K562 (cell line): ENCODE measurements at regions not wholly inside any gene's neighbourhood (a gene's known extent, or its start where the extent isn't known, plus 50 kb on each side); places are given as distances from the start of the nearest gene placed in this dataset.

Experiments
- ATAC-seq: fragments of 200-7000 bp; cut with Tn5 transposase; 3 replicates; pipeline ENCODE4 v1.9.1; 2020; ENCODE audit warnings: moderate library complexity
- BruUV-seq: library from RNA; stranded (reverse); fragments of 400-500 nt; replicated peaks from 2 replicates; lab custom pipeline; 2021; lab: Mats Ljungman, UMichigan
- CTCF ChIA-PET: fragments of 300-600 bp; formaldehyde crosslinking; extraction: SDS; loops from one replicate; lab custom pipeline; 2021; ENCODE audit warnings: low intra/inter-chr PET ratio; lab: Yijun Ruan, JAX
- POLR2A ChIA-PET: fragments of 300-600, 350-650 bp; sonication (Branson Sonifier 250); formaldehyde crosslinking; extraction: SDS; loops from one replicate; lab custom pipeline; 2021; ENCODE audit warnings: antibody characterized with exemption, inconsistent platforms; lab: Yijun Ruan, JAX
- DNase-seq, 4 experiments: peaks; one replicate each; pipeline versions ENCODE4 v3.0.0 to v3.0.0-alpha.2; 2011 to 2018; ENCODE audit warnings: low spot score in 3 of 4, mixed read lengths in 3 of 4; ENCODE audit errors: extremely low read depth in 1 of 4
- FAIRE-seq: peaks from 2 replicates; lab custom pipeline; 2011; peaks lifted over from hg19 to GRCh38; lab: Jason Lieb, UNC
- H2AFZ ChIP-seq: 2 replicates; pipeline ENCODE4 v1.6.0; 2011; ENCODE audit warnings: low read depth, low read length, control low read depth, inconsistent platforms
- H3K27ac ChIP-seq: fragments of 200-600 bp; 3 replicates; pipeline ENCODE4 v1.8.0; 2011; ENCODE audit warnings: low read depth, mild to moderate bottlenecking, control low read depth, inconsistent platforms, low read length, moderate library complexity, mixed read lengths; ENCODE audit errors: extremely low read depth
- H3K27me3 ChIP-seq, 2 experiments: fragments of 300-600 bp in 1 of 2; 2 replicates in 1 of 2; 3 replicates in 1 of 2; pipeline versions ENCODE4 v1.6.0 to v1.8.0; 2011; ENCODE audit warnings: inconsistent platforms in 2 of 2, low read length in 2 of 2, mild to moderate bottlenecking in 1 of 2, mixed read lengths in 1 of 2, moderate library complexity in 1 of 2; ENCODE audit not compliant: control insufficient read depth in 2 of 2, insufficient read depth in 2 of 2
- H3K36me3 ChIP-seq: fragments of 300-600 bp; 3 replicates; pipeline ENCODE4 v1.8.0; 2011; ENCODE audit warnings: mild to moderate bottlenecking, low read length, inconsistent platforms; ENCODE audit not compliant: control insufficient read depth, insufficient read depth
- H3K4me1 ChIP-seq, 2 experiments: fragments of 200-600 bp in 1 of 2; replicated peaks in 1 of 2; 2 replicates in 1 of 2; 3 replicates in 1 of 2; pipeline versions ENCODE4 v1.5.1 to v1.8.0; 2011; ENCODE audit warnings: inconsistent platforms in 2 of 2, low read length in 2 of 2, mild to moderate bottlenecking in 1 of 2, mixed read lengths in 1 of 2, moderate library complexity in 1 of 2; ENCODE audit not compliant: control insufficient read depth in 2 of 2, insufficient read depth in 2 of 2
- H3K4me2 ChIP-seq: 2 replicates; pipeline ENCODE4 v1.6.1; 2011; ENCODE audit warnings: low read length, control low read depth, inconsistent platforms, mixed read lengths; ENCODE audit not compliant: insufficient read depth
- H3K4me3 ChIP-seq: fragments of 200-600 bp; sonication (generic), shearing (Covaris generic); 2 replicates; pipeline ENCODE4 v1.5.1; 2016; ENCODE audit warnings: control low read depth, inconsistent platforms
- H3K79me2 ChIP-seq: fragments of 200-600 bp; 3 replicates; pipeline ENCODE4 v1.8.0; 2011; ENCODE audit warnings: low read length, inconsistent platforms; ENCODE audit not compliant: control insufficient read depth, insufficient read depth
- H3K9ac ChIP-seq, 2 experiments: 2 replicates each; pipeline versions ENCODE4 v1.6.0 to v1.6.1; 2011; ENCODE audit warnings: low read depth in 2 of 2, low read length in 2 of 2, control low read depth in 1 of 2, inconsistent platforms in 1 of 2, mild to moderate bottlenecking in 1 of 2, mixed read lengths in 1 of 2; ENCODE audit not compliant: insufficient read depth in 1 of 2
- H3K9me1 ChIP-seq: one replicate; pipeline ENCODE4 v1.6.0; 2011; ENCODE audit warnings: inconsistent platforms, mild to moderate bottlenecking, low read length, moderate library complexity; ENCODE audit not compliant: control insufficient read depth, insufficient read depth
- H3K9me3 ChIP-seq: replicated peaks from 2 replicates; pipeline ENCODE4 v1.5.1; 2011; ENCODE audit warnings: low read depth, low read length, inconsistent platforms; ENCODE audit not compliant: control insufficient read depth, insufficient read depth
- H4K20me1 ChIP-seq: replicated peaks from 2 replicates; pipeline ENCODE4 v1.6.1; 2011; ENCODE audit warnings: low read length, inconsistent platforms, mixed read lengths; ENCODE audit not compliant: control insufficient read depth, insufficient read depth
- CREB5 ChIP-seq: fragments of 250-450 bp; sonication (Bioruptor Pico); IDR thresholded peaks from 2 replicates; pipeline ENCODE4 v1.5.0; 2020; ENCODE audit warnings: mild to moderate bottlenecking
- MTA3 ChIP-seq: fragments of 450-650 bp; formaldehyde crosslinking; IDR thresholded peaks from 2 replicates; pipeline ENCODE4 v1.6.1; 2017; ENCODE audit warnings: mild to moderate bottlenecking, borderline replicate concordance
- YBX1 ChIP-seq: fragments of 450-650 bp; IDR thresholded peaks from 2 replicates; pipeline ENCODE4 v1.7.1; 2016; ENCODE audit warnings: mild to moderate bottlenecking
- ZBTB33 ChIP-seq: sonication (generic); formaldehyde crosslinking; IDR thresholded peaks from 2 replicates; pipeline ENCODE4 v1.8.1; 2023; ENCODE audit warnings: mild to moderate bottlenecking, missing genetic modification reagents
- ZNF12 ChIP-seq: sonication (generic); formaldehyde crosslinking; IDR thresholded peaks from 2 replicates; pipeline ENCODE4 v1.4.0; 2020; ENCODE audit warnings: mild to moderate bottlenecking, missing genetic modification reagents
- ZNF217 ChIP-seq: sonication (generic); formaldehyde crosslinking; IDR thresholded peaks from 2 replicates; pipeline ENCODE4 v1.8.0; 2022; ENCODE audit warnings: mild to moderate bottlenecking, missing genetic modification reagents
- ZNF232 ChIP-seq: sonication (generic); formaldehyde crosslinking; IDR thresholded peaks from 2 replicates; pipeline ENCODE4 v1.8.0; 2022; ENCODE audit warnings: mild to moderate bottlenecking, missing genetic modification reagents
- ZNF311 ChIP-seq: fragments of 250-450 bp; sonication (Bioruptor Pico); IDR thresholded peaks from 2 replicates; pipeline ENCODE4 v1.4.0; 2020; ENCODE audit warnings: mild to moderate bottlenecking, moderate library complexity
- WGBS: fragments of 100-300 bp; shearing (Covaris generic); methylation state at CpG from one replicate; pipeline ENCODE4 v1.1.6; 2016; ENCODE audit warnings: low coverage, mixed read lengths; ENCODE audit not compliant: insufficient coverage; ENCODE audit errors: missing lambda C conversion rate; 5-methylcytosine and 5-hydroxymethylcytosine counted together
- in situ Hi-C: fragments of 300-500 bp; cut with MboI; formaldehyde crosslinking; loops from 4 replicates; pipeline ENCODE4 v1.15.0; 2018; ENCODE audit warnings: inconsistent platforms, mixed read lengths
- intact Hi-C: fragments of 100-400 bp; cut with micrococcal nuclease; formaldehyde crosslinking; loops from 2 replicates; pipeline ENCODE4 v1.14.2; 2022

- Histone ChIP-seq H3K79me2 (no peaks in the 10 kb centered on the region), H3K4me2 (no peak overlapping the region), H2AFZ (no peak overlapping the region), H3K9me1 (no peaks in the 10 kb centered on the region), H3K36me3 (no peaks in the 10 kb centered on the region), H3K27me3 (no peaks in the 10 kb centered on the region), H3K9me3 (no peaks in the 10 kb centered on the region), H3K4me3 (no peak overlapping the region), H3K27ac (no peak overlapping the region), H3K9ac (no peak overlapping the region), H4K20me1 (no peaks in the 10 kb centered on the region), H3K4me1 (no peaks in the 10 kb centered on the region)
- no TSS peak for BruUV-seq
- ChIA-PET POLR2A (no interaction called here), CTCF (no interaction called here)
- TF ChIP-seq ZNF12 (CRISPR knock-in tag), result no peak
- no peak for TF ChIP-seq ZNF311 (CRISPR knock-in tag)
- no peak for TF ChIP-seq CREB5 (CRISPR knock-in tag)
- TF ChIP-seq MTA3, result no peak
- no peak for TF ChIP-seq ZNF217 (CRISPR knock-in tag)
- no peak for TF ChIP-seq ZNF232 (CRISPR knock-in tag)
- no peak for TF ChIP-seq YBX1
- no peak for TF ChIP-seq ZBTB33
- intact Hi-C loops (no loop called here), in situ Hi-C loops (no loop called here)
- FAIRE-seq (no peak), DNase-seq (no peak), ATAC-seq (no peak)
- 0% methylated on average over 3 of the region's 5 CpGs for WGBS
Observed at GRCh38 chr14:26773906-26774593, 176.2 kb upstream of the NOVA1 start.
